Kidney (tissue), 13 donors: ENCODE measurements at regions not wholly inside any gene's neighbourhood (a gene's known extent, or its start where the extent isn't known, plus 50 kb on each side); places are given as distances from the start of the nearest gene placed in this dataset.

Source experiments
- DNase-seq, 5 donors: peaks; one replicate each; pipeline ENCODE4 v3.0.0-alpha.2; 2013 to 2020
- FAIRE-seq: peaks from 2 replicates; lab custom pipeline; 2012; peaks lifted over from hg19 to GRCh38; lab: Jason Lieb, UNC
- H3K27ac ChIP-seq, 2 donors: one replicate each; pipeline ENCODE4 v1.7.0; 2013; ENCODE audit warnings: low read depth in 2 of 2, low read length in 2 of 2, inconsistent platforms in 1 of 2
- H3K27me3 ChIP-seq: one replicate; pipeline ENCODE4 v1.7.1; 2013; ENCODE audit warnings: low read length, inconsistent platforms; ENCODE audit not compliant: control insufficient read depth, insufficient read depth
- H3K36me3 ChIP-seq, 3 donors: one replicate each; pipeline versions ENCODE4 v1.7.0 to v1.7.1; 2013; ENCODE audit warnings: low read length in 3 of 3, control low read depth in 1 of 3, inconsistent platforms in 1 of 3; ENCODE audit not compliant: insufficient read depth in 3 of 3, control insufficient read depth in 2 of 3
- H3K4me1 ChIP-seq, 3 donors: one replicate each; pipeline versions ENCODE4 v1.7.0 to v1.7.1; 2013; ENCODE audit warnings: low read length in 3 of 3, inconsistent platforms in 1 of 3, low read depth in 1 of 3; ENCODE audit not compliant: control insufficient read depth in 2 of 3, insufficient read depth in 2 of 3
- H3K4me3 ChIP-seq, 3 donors: one replicate each; pipeline versions ENCODE4 v1.7.0 to v1.8.1; 2013; ENCODE audit warnings: low read length in 3 of 3, control low read depth in 1 of 3, inconsistent platforms in 1 of 3
- H3K9ac ChIP-seq, 3 donors: one replicate each; pipeline versions ENCODE4 v1.7.0 to v1.7.1; 2013; ENCODE audit warnings: low read length in 3 of 3, control low read depth in 1 of 3, inconsistent platforms in 1 of 3
- H3K9me3 ChIP-seq, 3 donors: one replicate each; pipeline versions ENCODE4 v1.7.0 to v1.7.1; 2013; ENCODE audit warnings: low read length in 3 of 3, control low read depth in 1 of 3, inconsistent platforms in 1 of 3; ENCODE audit not compliant: control insufficient read depth in 2 of 3, insufficient read depth in 1 of 3
- CTCF ChIP-seq: IDR thresholded peaks from 3 replicates; pipeline ENCODE4 v1.5.1; 2012; ENCODE audit warnings: mild to moderate bottlenecking, moderate library complexity, borderline replicate concordance; ENCODE audit not compliant: insufficient read depth; ENCODE audit errors: extremely low read depth
- intact Hi-C: fragments of 100-400 bp; cut with DNase I; formaldehyde crosslinking; loops from one replicate; pipeline ENCODE4 v1.11.1; 2022
- donor health status: control.
- donor health status: control.
- donor health status: control.
- donor health status: control.
- donor health status: control.
- donor health status: DM: yes; HTN: yes; CAD: no.
- donor health status: Normal renal cell carcinoma (clear cell type).

- Histone ChIP-seq H3K9me3 (no peaks in the 10 kb centered on the region), H3K36me3 (no peaks in the 10 kb centered on the region), H3K4me1 (peaks cover 0 to 3% (median 0%) of the 10 kb centered on the region in 3 donors), H3K4me3 (no peak overlapping the region), H3K27ac (no peak overlapping the region), H3K9ac (no peak overlapping the region), H3K27me3 (no peaks in the 10 kb centered on the region)
- FAIRE-seq (no peak), DNase-seq (no peak)
- TF ChIP-seq CTCF, result no peak
- intact Hi-C loops, result loop anchor here (10.0 kb wide), 1 partner anchor 521 kb away; no protein-coding TSS in a partner anchor
These were observed 315.1 kb upstream of the CLINT1 start for GRCh38 chr5:158174026-158174425.

- H3K27ac ChIP-seq, result no peak overlapping the region
- no peak overlapping the region for H3K4me3 ChIP-seq
- FAIRE-seq (no peak), DNase-seq (no peak)
- H3K9me3 ChIP-seq, result no peaks in the 10 kb centered on the region
- H3K9ac ChIP-seq, result no peak overlapping the region
- intact Hi-C loops, result loop anchor here (10.0 kb wide), 1 partner anchor 523 kb away; no protein-coding TSS in a partner anchor
- no peak for TF ChIP-seq CTCF
- no peaks in the 10 kb centered on the region for H3K27me3 ChIP-seq
- H3K36me3 ChIP-seq, result no peaks in the 10 kb centered on the region
- peaks cover 0 to 3% (median 0%) of the 10 kb centered on the region in 3 donors for H3K4me1 ChIP-seq
These were observed 313.1 kb upstream of the CLINT1 start for GRCh38 chr5:158172005-158172404.

GRCh38 chr5:158170534-158170933 lies 311.6 kb upstream of the CLINT1 start:
- DNase-seq (no peak), FAIRE-seq (no peak)
- Histone ChIP-seq H3K27ac (no peak overlapping the region), H3K4me3 (no peak overlapping the region), H3K4me1 (no peaks in the 10 kb centered on the region), H3K9me3 (no peaks in the 10 kb centered on the region), H3K27me3 (no peaks in the 10 kb centered on the region), H3K36me3 (no peaks in the 10 kb centered on the region), H3K9ac (no peak overlapping the region)
- intact Hi-C loops, result loop anchor here (10.0 kb wide), 1 partner anchor 524 kb away; no protein-coding TSS in a partner anchor
- TF ChIP-seq CTCF, result no peak

GRCh38 chr5:158170060-158170459 lies 311.1 kb upstream of the CLINT1 start:
- no peak overlapping the region for H3K27ac ChIP-seq
- FAIRE-seq (no peak), DNase-seq (no peak)
- H3K4me3 ChIP-seq, result no peak overlapping the region
- H3K9me3 ChIP-seq, result no peaks in the 10 kb centered on the region
- no peak for TF ChIP-seq CTCF
- no peaks in the 10 kb centered on the region for H3K4me1 ChIP-seq
- H3K9ac ChIP-seq, result no peak overlapping the region
- intact Hi-C loops, result loop anchor here (10.0 kb wide), 1 partner anchor 525 kb away; no protein-coding TSS in a partner anchor
- no peaks in the 10 kb centered on the region for H3K36me3 ChIP-seq
- no peaks in the 10 kb centered on the region for H3K27me3 ChIP-seq
